Ovary (tissue), 7 donors: ENCODE measurements at regions not wholly inside any gene's neighbourhood (a gene's known extent, or its start where the extent isn't known, plus 50 kb on each side); places are given as distances from the start of the nearest gene placed in this dataset.
"Not testable (repeated sequence)": the region's sequence is repeated elsewhere in the genome, so short reads cannot be mapped to it uniquely, and the experiment has no call there.

Experiments used
- DNase-seq, 5 donors: peaks; one replicate each; pipeline ENCODE4 v3.0.0-alpha.2; 2019 to 2020
- H3K27ac ChIP-seq, 2 donors: fragments of 200-600 bp; one replicate each; pipeline versions ENCODE4 v1.5.1 to v1.8.0; 2019 to 2022
- H3K27me3 ChIP-seq: fragments of 200-600 bp; one replicate; pipeline ENCODE4 v1.8.0; 2022
- H3K36me3 ChIP-seq: fragments of 200-600 bp; sonication (generic); one replicate; pipeline ENCODE4 v1.5.1; 2019
- H3K4me1 ChIP-seq: one replicate; pipeline ENCODE4 v1.8.1; 2013; ENCODE audit warnings: mild to moderate bottlenecking, moderate library complexity; ENCODE audit not compliant: insufficient read depth
- H3K4me3 ChIP-seq: fragments of 200-600 bp; sonication (generic); one replicate; pipeline ENCODE4 v1.5.1; 2017
- H3K9me3 ChIP-seq, 2 donors: fragments of 200-600 bp in 1 of 2; sonication (generic) in 1 of 2; one replicate each; pipeline versions ENCODE4 v1.5.1 to v1.8.1; 2013 to 2019; ENCODE audit warnings: mild to moderate bottlenecking in 1 of 2, moderate library complexity in 1 of 2
- EP300 ChIP-seq: sonication (generic); formaldehyde crosslinking; IDR thresholded peaks from one replicate; pipeline ENCODE4 v1.6.1; 2017; ENCODE audit warnings: antibody characterized with exemption
- POLR2A ChIP-seq: fragments of 450-650 bp; IDR thresholded peaks from one replicate; pipeline ENCODE4 v1.6.1; 2017; ENCODE audit warnings: antibody characterized with exemption, mild to moderate bottlenecking, moderate library complexity
- WGBS, 3 donors: extraction: QIAGEN DNeasy Blood & Tissue Kit in 1 of 3; methylation state at CpG; one replicate each; pipeline versions ENCODE4 v1.1.5 to v1.1.7; 2013 to 2017; 5-methylcytosine and 5-hydroxymethylcytosine counted together
- intact Hi-C, 4 donors: fragments of 100-400 bp; cut with DNase I; formaldehyde crosslinking; loops; one replicate each; pipeline versions ENCODE4 v1.11.0 to v1.15.1; 2022 to 2023
- TF ChIP-seq, protein P1 (sequence below), 3 donors: fragments of 450-650 bp in 2 of 3; fragments of 200-600 bp in 1 of 3; IDR thresholded peaks; one replicate each; pipeline versions ENCODE4 v1.5.1 to v1.8.0; 2016 to 2022; ENCODE audit warnings: antibody characterized with exemption in 3 of 3, mild to moderate bottlenecking in 1 of 3
- donor health status: DM: no; HTN: no; CAD: no; lungs with moderate emphysema.
- donor health status: DM: no; HTN: no; CAD: no.
- donor health status: Bipolar disorder and iron deficiency.
- donor health status: DM: no; HTN: no; CAD: no.
- donor health status: DM: yes; HTN: yes; CAD: no.

DNA sequence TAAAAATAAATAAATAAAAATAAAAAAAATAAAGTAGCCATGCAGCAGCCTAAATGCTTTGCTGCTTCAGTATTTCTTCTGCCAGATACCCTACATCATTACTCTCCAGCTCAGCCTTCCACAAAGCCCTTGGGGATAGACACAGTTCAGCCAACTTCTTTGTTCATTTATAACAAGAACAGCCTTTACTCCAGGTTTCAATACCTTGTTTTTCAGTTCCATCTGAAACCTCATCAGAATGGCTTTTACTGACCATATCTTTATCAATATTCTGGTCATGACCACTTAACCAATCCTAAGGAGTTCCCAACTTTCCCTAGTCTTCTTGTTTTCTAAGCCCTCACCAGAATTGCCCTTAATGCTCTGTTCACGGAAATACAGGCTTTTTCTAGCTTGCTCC lies 128.3 kb upstream of the MED14 start:
- Histone ChIP-seq H3K27ac (no peak overlapping the region), H3K36me3 (no peaks in the 10 kb centered on the region), H3K27me3 (no peaks in the 10 kb centered on the region), H3K9me3 (no peaks in the 10 kb centered on the region), H3K4me1 (peaks cover 6% of the 10 kb centered on the region), H3K4me3 (no peak overlapping the region)
- TF ChIP-seq EP300 (no peak), POLR2A (no peak)
- TF ChIP-seq, protein P1, sequence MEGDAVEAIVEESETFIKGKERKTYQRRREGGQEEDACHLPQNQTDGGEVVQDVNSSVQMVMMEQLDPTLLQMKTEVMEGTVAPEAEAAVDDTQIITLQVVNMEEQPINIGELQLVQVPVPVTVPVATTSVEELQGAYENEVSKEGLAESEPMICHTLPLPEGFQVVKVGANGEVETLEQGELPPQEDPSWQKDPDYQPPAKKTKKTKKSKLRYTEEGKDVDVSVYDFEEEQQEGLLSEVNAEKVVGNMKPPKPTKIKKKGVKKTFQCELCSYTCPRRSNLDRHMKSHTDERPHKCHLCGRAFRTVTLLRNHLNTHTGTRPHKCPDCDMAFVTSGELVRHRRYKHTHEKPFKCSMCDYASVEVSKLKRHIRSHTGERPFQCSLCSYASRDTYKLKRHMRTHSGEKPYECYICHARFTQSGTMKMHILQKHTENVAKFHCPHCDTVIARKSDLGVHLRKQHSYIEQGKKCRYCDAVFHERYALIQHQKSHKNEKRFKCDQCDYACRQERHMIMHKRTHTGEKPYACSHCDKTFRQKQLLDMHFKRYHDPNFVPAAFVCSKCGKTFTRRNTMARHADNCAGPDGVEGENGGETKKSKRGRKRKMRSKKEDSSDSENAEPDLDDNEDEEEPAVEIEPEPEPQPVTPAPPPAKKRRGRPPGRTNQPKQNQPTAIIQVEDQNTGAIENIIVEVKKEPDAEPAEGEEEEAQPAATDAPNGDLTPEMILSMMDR (IDR thresholded peaks at IDR 0.05): no peak
- WGBS, 3 donors: 67 to 89% (median 82%) methylated on average over 1 of the region's 1 CpG
- intact Hi-C loops: no loop called here
- no peak for DNase-seq

DNA sequence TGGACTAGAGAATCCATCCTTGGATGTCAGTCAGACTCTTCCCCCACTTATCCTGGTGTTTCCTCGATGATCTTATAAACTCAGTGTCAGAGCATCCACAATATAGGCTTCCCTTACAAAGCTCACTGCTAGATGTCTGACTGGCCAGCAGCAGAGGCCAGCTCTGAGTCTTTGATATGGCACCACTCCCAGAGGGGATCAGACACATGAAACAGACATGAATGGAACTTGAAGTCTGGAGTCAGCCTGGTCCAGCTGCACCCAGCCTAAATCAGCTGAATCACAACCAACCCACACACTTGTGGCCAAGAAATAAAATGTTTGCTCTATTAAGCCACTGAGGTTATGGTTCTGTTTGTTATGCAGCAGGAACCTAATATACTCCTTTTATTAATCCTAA lies 129.6 kb upstream of the MED14 start:
- Histone ChIP-seq H3K27me3 (no peaks in the 10 kb centered on the region), H3K4me1 (peaks cover 6% of the 10 kb centered on the region), H3K9me3 (no peaks in the 10 kb centered on the region), H3K27ac (no peak overlapping the region), H3K36me3 (no peaks in the 10 kb centered on the region), H3K4me3 (no peak overlapping the region)
- no peak for DNase-seq
- TF ChIP-seq, protein P1 (IDR thresholded peaks at IDR 0.05): no peak
- TF ChIP-seq POLR2A: no peak
- no peak for TF ChIP-seq EP300
- intact Hi-C loops: no loop called here
- 75 to 80% (median 78%) methylated on average over 1 of the region's 1 CpG for WGBS, 3 donors

GRCh38 chrX:40866893-40867292 lies 131.6 kb upstream of the MED14 start:
- Histone ChIP-seq H3K27me3 (no peaks in the 10 kb centered on the region), H3K4me1 (peaks cover 6% of the 10 kb centered on the region), H3K4me3 (no peak overlapping the region), H3K36me3 (no peaks in the 10 kb centered on the region), H3K9me3 (no peaks in the 10 kb centered on the region), H3K27ac (no peak overlapping the region)
- intact Hi-C loops: no loop called here
- TF ChIP-seq EP300: no peak
- TF ChIP-seq, protein P1 (IDR thresholded peaks at IDR 0.05): no peak
- no peak for TF ChIP-seq POLR2A
- WGBS, 3 donors: 37 to 58% (median 43%) methylated on average over 2 of the region's 2 CpGs
- DNase-seq: peak in 1 of 5 donors; percentile 19

- intact Hi-C loops: no loop called here
- no peak for TF ChIP-seq POLR2A
- TF ChIP-seq, protein P1 (IDR thresholded peaks at IDR 0.05): no peak
- no peak for TF ChIP-seq EP300
- DNase-seq: peak in 2 of 5 donors; percentile 19 to 20
- Histone ChIP-seq H3K27ac (no peak overlapping the region), H3K36me3 (no peaks in the 10 kb centered on the region), H3K4me1 (peaks cover 6% of the 10 kb centered on the region), H3K4me3 (no peak overlapping the region), H3K27me3 (no peaks in the 10 kb centered on the region), H3K9me3 (no peaks in the 10 kb centered on the region)
- 5 to 18% (median 7%) methylated on average over 1 of the region's 1 CpG for WGBS, 3 donors
Observed at GRCh38 chrX:40867352-40867751, 132.0 kb upstream of the MED14 start.

DNA sequence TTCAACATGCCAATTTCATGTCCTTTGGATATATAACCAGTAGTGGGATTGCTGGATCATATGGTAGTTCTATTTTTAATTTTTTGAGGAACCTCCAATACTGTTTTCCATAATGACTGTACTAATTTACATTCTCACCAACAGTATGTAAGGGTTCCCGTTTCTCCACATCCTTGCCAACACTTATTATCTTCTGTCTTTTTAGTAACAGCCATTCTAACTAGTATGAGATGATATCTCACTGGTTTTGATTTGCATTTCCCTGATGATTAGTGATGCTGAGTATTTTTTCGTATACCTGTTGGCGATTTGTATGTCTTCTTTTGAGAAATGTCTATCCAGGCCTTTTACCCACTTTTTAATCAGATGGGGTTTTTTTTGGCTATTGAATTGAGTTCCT lies 133.5 kb upstream of the MED14 start:
- no peaks in the 10 kb centered on the region for H3K9me3 ChIP-seq
- WGBS, 3 donors: 88 to 93% (median 92%) methylated on average over 3 of the region's 3 CpGs
- intact Hi-C loops: no loop called here
- no peak overlapping the region for H3K4me3 ChIP-seq
- peaks cover 6% of the 10 kb centered on the region for H3K4me1 ChIP-seq
- DNase-seq: no peak
- H3K36me3 ChIP-seq: no peaks in the 10 kb centered on the region
- TF ChIP-seq POLR2A: no peak
- TF ChIP-seq, protein P1 (IDR thresholded peaks at IDR 0.05): no peak
- TF ChIP-seq EP300: no peak
- H3K27ac ChIP-seq: no peak overlapping the region
- no peaks in the 10 kb centered on the region for H3K27me3 ChIP-seq

GRCh38 chrX:40870982-40871381 lies 135.6 kb upstream of the MED14 start:
- H3K4me1 ChIP-seq, intact Hi-C loops: not testable (repeated sequence)

More at GRCh38 chrX:40870982-40871381, 135.6 kb upstream of the MED14 start:
- H3K9me3 ChIP-seq, H3K27ac ChIP-seq, DNase-seq, H3K27me3 ChIP-seq, H3K36me3 ChIP-seq, H3K4me3 ChIP-seq: not testable (repeated sequence)
- 91 to 98% (median 96%) methylated on average over 1 of the region's 1 CpG for WGBS, 3 donors
